Right atrium auricular region (tissue), 2 donors: ENCODE measurements at regions not wholly inside any gene's neighbourhood (a gene's known extent, or its start where the extent isn't known, plus 50 kb on each side); places are given as distances from the start of the nearest gene placed in this dataset.

ENCODE experiments used
- DNase-seq: peaks from one replicate; pipeline ENCODE4 v3.0.0-alpha.2; 2019; ENCODE audit warnings: low spot score
- H3K27ac ChIP-seq, 2 donors: fragments of 200-600 bp; sonication (generic); 1 replicate in 1 of 2; 2 replicates in 1 of 2; pipeline ENCODE4 v1.5.1; 2016 to 2019
- H3K27me3 ChIP-seq, 2 donors: fragments of 200-600 bp; sonication (generic); one replicate each; pipeline versions ENCODE4 v1.5.1 to v1.6.0; 2017 to 2019
- H3K36me3 ChIP-seq: fragments of 200-600 bp; sonication (generic); one replicate; pipeline ENCODE4 v1.5.1; 2016
- H3K4me1 ChIP-seq, 2 donors: fragments of 200-600 bp; sonication (generic); one replicate each; pipeline versions ENCODE4 v1.5.1 to v1.6.0; 2017 to 2019
- H3K4me3 ChIP-seq, 2 donors: fragments of 200-600 bp; sonication (generic); 1 replicate in 1 of 2; 2 replicates in 1 of 2; pipeline ENCODE4 v1.5.1; 2017 to 2019; ENCODE audit warnings: mild to moderate bottlenecking in 1 of 2, moderate library complexity in 1 of 2
- H3K9me3 ChIP-seq, 2 donors: fragments of 200-600 bp; sonication (generic); one replicate each; pipeline ENCODE4 v1.5.1; 2019
- CTCF ChIP-seq, 2 donors: fragments of 200-600 bp; sonication (generic); IDR thresholded peaks; one replicate each; pipeline ENCODE4 v1.5.1; 2019; ENCODE audit warnings: antibody characterized with exemption in 2 of 2

- Histone ChIP-seq H3K27me3 (no peaks in the 10 kb centered on the region), H3K27ac (no peak overlapping the region), H3K4me3 (no peak overlapping the region), H3K4me1 (no peaks in the 10 kb centered on the region), H3K9me3 (no peaks in the 10 kb centered on the region), H3K36me3 (no peaks in the 10 kb centered on the region)
- no peak for DNase-seq
- TF ChIP-seq CTCF (IDR thresholded peaks at IDR 0.05) = no peak
These were observed 240.0 kb upstream of the GULP1 start for GRCh38 chr2:188051706-188052105.

- Histone ChIP-seq H3K27me3 (no peaks in the 10 kb centered on the region), H3K4me3 (no peak overlapping the region), H3K27ac (no peak overlapping the region), H3K4me1 (no peaks in the 10 kb centered on the region), H3K36me3 (no peaks in the 10 kb centered on the region), H3K9me3 (peaks cover 0 to 9% of the 10 kb centered on the region in 2 donors)
- no peak for DNase-seq
- TF ChIP-seq CTCF (IDR thresholded peaks at IDR 0.05) = no peak
These were observed 226.3 kb upstream of the GULP1 start for GRCh38 chr2:188065386-188065785.

GRCh38 chr2:188068093-188068492, 223.6 kb upstream of the GULP1 start:
- no peak overlapping the region for H3K27ac ChIP-seq
- no peak overlapping the region for H3K4me3 ChIP-seq
- no peaks in the 10 kb centered on the region for H3K36me3 ChIP-seq
- no peaks in the 10 kb centered on the region for H3K4me1 ChIP-seq
- no peaks in the 10 kb centered on the region for H3K27me3 ChIP-seq
- H3K9me3 ChIP-seq = peaks cover 0 to 12% of the 10 kb centered on the region in 2 donors
- no peak for TF ChIP-seq CTCF (IDR thresholded peaks at IDR 0.05)
- DNase-seq = no peak

GRCh38 chr2:188076149-188077056, 215.3 kb upstream of the GULP1 start:
- no peaks in the 10 kb centered on the region for H3K4me1 ChIP-seq
- DNase-seq = no peak

GRCh38 chr2:188077757-188078156, 213.9 kb upstream of the GULP1 start:
- Histone ChIP-seq H3K27me3 (no peaks in the 10 kb centered on the region), H3K36me3 (no peaks in the 10 kb centered on the region), H3K4me1 (no peaks in the 10 kb centered on the region), H3K9me3 (peaks cover 0 to 18% of the 10 kb centered on the region in 2 donors), H3K27ac (no peak overlapping the region), H3K4me3 (no peak overlapping the region)
- DNase-seq = no peak
- TF ChIP-seq CTCF (IDR thresholded peaks at IDR 0.05) = no peak

More at GRCh38 chr2:188076149-188077056, 215.3 kb upstream of the GULP1 start:
- H3K27me3 ChIP-seq = no peaks in the 10 kb centered on the region
- no peak for TF ChIP-seq CTCF (IDR thresholded peaks at IDR 0.05)
- H3K36me3 ChIP-seq = no peaks in the 10 kb centered on the region
- H3K4me3 ChIP-seq = no peak overlapping the region
- H3K9me3 ChIP-seq = peaks cover 0 to 18% of the 10 kb centered on the region in 2 donors
- H3K27ac ChIP-seq = no peak overlapping the region
